Ascending aorta (tissue), 2 donors: ENCODE measurements at regions not wholly inside any gene's neighbourhood (a gene's known extent, or its start where the extent isn't known, plus 50 kb on each side); places are given as distances from the start of the nearest gene placed in this dataset.

Source experiments
- DNase-seq, 2 donors: peaks; one replicate each; pipeline ENCODE4 v3.0.0-alpha.2; 2019; ENCODE audit warnings: low spot score in 2 of 2
- H3K27ac ChIP-seq, 2 donors: fragments of 200-600 bp; sonication (generic); one replicate each; pipeline ENCODE4 v1.5.1; 2016 to 2017; ENCODE audit warnings: mild to moderate bottlenecking in 1 of 2
- H3K27me3 ChIP-seq: fragments of 200-600 bp; sonication (generic); one replicate; pipeline ENCODE4 v1.5.1; 2017
- H3K36me3 ChIP-seq, 2 donors: fragments of 200-600 bp; sonication (generic); one replicate each; pipeline ENCODE4 v1.5.1; 2016
- H3K4me1 ChIP-seq, 2 donors: fragments of 200-600 bp; sonication (generic); one replicate each; pipeline ENCODE4 v1.5.1; 2016 to 2017; ENCODE audit warnings: mild to moderate bottlenecking in 1 of 2
- H3K4me3 ChIP-seq, 2 donors: fragments of 200-600 bp; sonication (generic); one replicate each; pipeline ENCODE4 v1.5.1; 2016 to 2017; ENCODE audit warnings: mild to moderate bottlenecking in 1 of 2
- H3K9me3 ChIP-seq, 2 donors: fragments of 200-600 bp; sonication (generic); one replicate each; pipeline ENCODE4 v1.5.1; 2016
- intact Hi-C: fragments of 100-400 bp; cut with DNase I; formaldehyde crosslinking; loops from one replicate; pipeline ENCODE4 v1.15.1; 2023
- TF ChIP-seq, protein P1 (sequence below), 3 experiments: fragments of 200-600 bp in 2 of 3; fragments of 450-650 bp in 1 of 3; sonication (generic) in 2 of 3; IDR thresholded peaks; one replicate each; pipeline ENCODE4 v1.5.1; 2016 to 2019; ENCODE audit warnings: antibody characterized with exemption in 3 of 3, mild to moderate bottlenecking in 1 of 3, moderate library complexity in 1 of 3

DNA sequence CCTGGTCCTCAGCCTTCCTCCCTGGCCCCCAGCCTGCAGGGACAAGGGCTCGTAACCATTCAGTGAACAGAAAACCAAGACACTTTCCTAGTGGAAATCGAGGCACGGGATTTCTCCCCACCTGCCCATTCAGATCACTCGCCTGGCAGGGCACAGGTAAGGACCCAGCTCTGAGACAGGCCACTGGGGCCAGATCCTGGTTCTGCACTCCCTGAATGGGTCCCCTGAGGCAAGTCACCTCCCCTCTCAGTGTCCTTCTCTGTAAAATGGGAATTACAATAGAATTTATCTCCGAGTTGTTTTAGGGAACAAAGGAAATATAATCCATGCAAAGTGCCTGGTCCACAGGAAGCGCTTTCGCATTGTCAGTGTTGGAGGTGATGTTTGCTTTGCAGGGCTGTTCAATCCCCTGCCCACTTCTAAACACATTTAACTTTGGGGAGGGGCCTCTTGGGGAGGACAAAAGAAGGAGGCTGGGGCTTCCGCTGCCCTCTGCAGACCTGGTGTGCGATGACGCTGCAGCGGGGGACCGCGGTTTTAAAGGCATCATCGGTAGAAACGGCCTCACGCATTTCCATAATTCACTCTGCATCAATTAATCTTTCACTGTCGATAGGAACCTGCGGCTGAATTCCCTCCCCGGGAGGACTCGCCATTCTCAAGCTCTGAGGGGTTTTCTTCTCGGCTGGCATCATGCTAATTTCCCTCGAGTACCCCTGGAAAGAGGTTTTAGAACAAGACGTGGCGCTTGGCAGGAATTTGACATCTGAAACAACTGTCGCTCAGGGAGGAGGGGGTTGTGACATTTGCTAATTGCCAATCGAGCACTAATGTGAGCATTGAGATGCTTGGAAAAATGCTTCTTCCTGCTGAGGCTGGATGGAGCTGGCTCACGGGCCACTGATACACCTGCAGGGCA is 70.4 kb upstream of the FGF3 start:
- H3K9me3 ChIP-seq: no peaks in the 10 kb centered on the region
- no peak overlapping the region for H3K27ac ChIP-seq
- H3K27me3 ChIP-seq: no peaks in the 10 kb centered on the region

DNA sequence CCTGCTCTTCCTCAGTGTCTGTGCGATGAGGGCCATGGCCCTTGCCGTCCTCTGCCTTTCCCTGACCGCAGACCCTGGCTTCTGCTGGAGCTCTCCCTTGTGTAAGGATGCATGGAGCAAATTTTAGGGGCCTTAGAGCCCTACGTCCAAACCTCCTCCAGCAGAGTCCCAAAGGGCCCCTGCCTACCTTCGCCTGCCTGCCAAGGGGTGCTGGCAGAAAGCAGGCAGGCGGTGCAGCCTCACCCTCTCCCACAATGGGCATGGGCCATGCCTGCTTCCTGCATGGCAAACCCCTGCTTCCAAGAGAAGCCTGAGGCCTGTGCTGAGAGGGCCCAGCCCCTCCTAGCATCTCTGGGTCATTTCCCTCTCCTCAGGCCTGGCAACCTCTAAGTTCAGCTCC is 71.3 kb upstream of the FGF3 start:
- H3K27ac ChIP-seq: no peak overlapping the region
- TF ChIP-seq, protein P1, sequence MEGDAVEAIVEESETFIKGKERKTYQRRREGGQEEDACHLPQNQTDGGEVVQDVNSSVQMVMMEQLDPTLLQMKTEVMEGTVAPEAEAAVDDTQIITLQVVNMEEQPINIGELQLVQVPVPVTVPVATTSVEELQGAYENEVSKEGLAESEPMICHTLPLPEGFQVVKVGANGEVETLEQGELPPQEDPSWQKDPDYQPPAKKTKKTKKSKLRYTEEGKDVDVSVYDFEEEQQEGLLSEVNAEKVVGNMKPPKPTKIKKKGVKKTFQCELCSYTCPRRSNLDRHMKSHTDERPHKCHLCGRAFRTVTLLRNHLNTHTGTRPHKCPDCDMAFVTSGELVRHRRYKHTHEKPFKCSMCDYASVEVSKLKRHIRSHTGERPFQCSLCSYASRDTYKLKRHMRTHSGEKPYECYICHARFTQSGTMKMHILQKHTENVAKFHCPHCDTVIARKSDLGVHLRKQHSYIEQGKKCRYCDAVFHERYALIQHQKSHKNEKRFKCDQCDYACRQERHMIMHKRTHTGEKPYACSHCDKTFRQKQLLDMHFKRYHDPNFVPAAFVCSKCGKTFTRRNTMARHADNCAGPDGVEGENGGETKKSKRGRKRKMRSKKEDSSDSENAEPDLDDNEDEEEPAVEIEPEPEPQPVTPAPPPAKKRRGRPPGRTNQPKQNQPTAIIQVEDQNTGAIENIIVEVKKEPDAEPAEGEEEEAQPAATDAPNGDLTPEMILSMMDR (IDR thresholded peaks at IDR 0.05): no peak
- DNase-seq: no peak
- intact Hi-C loops: no loop called here
- H3K4me3 ChIP-seq: no peak overlapping the region
- H3K9me3 ChIP-seq: no peaks in the 10 kb centered on the region
- no peaks in the 10 kb centered on the region for H3K4me1 ChIP-seq
- H3K36me3 ChIP-seq: no peaks in the 10 kb centered on the region
- H3K27me3 ChIP-seq: no peaks in the 10 kb centered on the region

More for the DNA sequence above, 70.4 kb upstream of the FGF3 start:
- DNase-seq: no peak
- TF ChIP-seq, protein P1 (IDR thresholded peaks at IDR 0.05): no peak
- Histone ChIP-seq H3K36me3 (no peaks in the 10 kb centered on the region), H3K4me3 (no peak overlapping the region), H3K4me1 (no peaks in the 10 kb centered on the region)
- intact Hi-C loops: loop anchor here (5.0 kb wide), 1 partner anchor 202 kb away; no protein-coding TSS in a partner anchor

DNA sequence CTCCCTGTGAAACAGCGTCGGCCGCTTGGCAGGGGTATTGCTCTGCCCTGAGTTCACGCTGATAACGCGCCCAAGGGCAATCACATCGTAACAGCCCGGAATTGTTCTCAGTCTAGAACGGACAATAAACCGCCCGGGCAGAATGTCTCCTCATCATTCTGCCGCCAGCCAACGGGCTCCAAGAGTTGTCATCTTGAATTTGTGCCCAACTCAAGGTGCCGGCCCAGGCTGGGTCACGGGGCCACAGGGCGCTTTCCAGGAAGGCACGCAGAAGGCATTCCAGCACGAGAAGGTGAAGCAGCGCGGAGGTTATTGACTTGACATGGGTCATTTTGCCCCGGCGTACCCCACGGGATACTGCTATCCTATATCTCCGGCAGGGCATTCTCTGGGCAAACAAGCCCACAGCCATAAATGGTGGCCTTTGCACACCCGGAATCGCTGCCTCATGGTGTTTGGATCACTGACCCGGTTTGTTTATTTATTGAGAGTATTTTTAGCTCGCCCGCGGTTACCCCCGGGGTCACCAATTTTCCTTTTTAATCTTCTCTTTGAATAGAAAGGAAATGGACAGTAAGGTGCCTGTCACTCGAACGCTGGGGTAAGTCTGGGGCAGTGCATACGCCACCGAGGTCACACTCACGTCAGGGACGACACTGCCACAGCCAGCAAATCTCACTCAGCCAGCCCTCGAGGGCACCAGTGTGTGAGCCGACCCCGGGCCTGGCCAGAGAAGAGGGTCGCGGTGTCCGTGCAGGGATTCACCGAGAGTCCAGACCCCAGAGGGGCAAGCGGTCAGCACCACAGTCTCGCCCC is 72.4 kb upstream of the FGF3 start:
- Histone ChIP-seq H3K27ac (no peak overlapping the region), H3K4me3 (no peak overlapping the region), H3K9me3 (no peaks in the 10 kb centered on the region), H3K27me3 (no peaks in the 10 kb centered on the region), H3K4me1 (no peaks in the 10 kb centered on the region), H3K36me3 (no peaks in the 10 kb centered on the region)
- no peak for DNase-seq
- TF ChIP-seq, protein P1 (IDR thresholded peaks at IDR 0.05): no peak
- intact Hi-C loops: no loop called here

DNA sequence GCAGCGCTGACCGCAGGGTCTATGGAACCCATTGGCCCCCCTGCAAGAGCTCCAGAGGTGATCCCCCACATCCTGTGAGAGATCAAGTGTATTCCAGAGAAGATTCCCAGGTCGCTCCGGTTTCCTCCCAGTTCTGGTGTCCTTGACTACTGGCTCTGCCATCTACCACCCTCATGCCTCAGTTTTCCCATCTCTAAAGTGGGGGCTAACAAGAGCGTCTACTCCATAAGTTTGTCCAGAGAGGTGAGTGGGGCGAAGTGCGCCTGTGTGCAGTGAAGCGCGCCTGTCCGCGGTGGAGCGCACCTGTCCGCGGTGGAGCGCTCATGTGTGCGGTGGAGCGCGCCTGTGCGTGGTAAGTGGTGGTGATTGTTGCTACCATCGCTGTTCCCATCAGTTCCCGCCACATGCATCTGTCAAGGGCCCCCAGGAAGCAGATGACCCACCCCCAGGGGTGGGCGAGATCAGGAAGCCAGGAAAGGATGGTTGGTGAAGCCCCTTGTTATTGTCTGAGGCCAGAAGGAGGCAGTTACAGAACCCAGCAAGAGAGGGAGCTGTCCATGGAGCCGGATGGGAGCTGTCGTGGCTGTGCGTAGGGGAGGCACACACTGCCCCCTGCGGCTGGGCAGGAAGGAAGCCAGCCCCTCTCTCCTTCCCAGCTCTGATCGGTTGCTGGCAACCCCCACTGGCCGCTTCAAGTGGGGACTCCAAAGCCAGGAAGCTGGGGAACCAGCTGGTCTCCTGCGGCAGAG is 73.2 kb upstream of the FGF3 start:
- intact Hi-C loops: no loop called here

More for the DNA sequence above, 73.2 kb upstream of the FGF3 start:
- TF ChIP-seq, protein P1 (IDR thresholded peaks at IDR 0.05): no peak
- Histone ChIP-seq H3K27me3 (no peaks in the 10 kb centered on the region), H3K4me1 (no peaks in the 10 kb centered on the region), H3K36me3 (no peaks in the 10 kb centered on the region), H3K27ac (no peak overlapping the region), H3K9me3 (no peaks in the 10 kb centered on the region), H3K4me3 (no peak overlapping the region)
- DNase-seq: no peak
